ENCODE measurements at regions not wholly inside any gene's neighbourhood (a gene's known extent, or its start where the extent isn't known, plus 50 kb on each side); places are given as distances from the start of the nearest gene placed in this dataset.

DNA sequence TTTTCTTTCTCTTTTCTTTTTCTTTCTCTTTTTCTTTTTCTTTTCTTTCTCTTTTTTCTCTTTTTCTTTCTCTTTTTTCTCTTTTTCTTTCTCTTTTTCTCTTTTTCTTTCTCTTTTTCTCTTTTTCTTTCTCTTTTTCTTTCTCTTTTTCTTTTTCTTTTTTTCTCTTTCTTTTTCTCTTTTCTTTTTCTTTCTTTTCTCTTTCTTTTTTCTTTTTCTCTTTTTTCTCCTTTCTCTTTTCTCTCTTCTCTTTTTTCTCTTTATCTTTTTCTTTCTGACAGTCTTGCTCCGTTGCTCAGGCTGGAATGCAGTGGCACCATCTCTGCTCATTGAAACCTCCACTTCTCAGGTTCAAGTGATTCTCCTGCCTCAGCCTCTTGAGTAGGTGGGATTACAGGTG, 335.7 kb downstream of the SQOR start:
- TF ChIP-seq, protein P1, sequence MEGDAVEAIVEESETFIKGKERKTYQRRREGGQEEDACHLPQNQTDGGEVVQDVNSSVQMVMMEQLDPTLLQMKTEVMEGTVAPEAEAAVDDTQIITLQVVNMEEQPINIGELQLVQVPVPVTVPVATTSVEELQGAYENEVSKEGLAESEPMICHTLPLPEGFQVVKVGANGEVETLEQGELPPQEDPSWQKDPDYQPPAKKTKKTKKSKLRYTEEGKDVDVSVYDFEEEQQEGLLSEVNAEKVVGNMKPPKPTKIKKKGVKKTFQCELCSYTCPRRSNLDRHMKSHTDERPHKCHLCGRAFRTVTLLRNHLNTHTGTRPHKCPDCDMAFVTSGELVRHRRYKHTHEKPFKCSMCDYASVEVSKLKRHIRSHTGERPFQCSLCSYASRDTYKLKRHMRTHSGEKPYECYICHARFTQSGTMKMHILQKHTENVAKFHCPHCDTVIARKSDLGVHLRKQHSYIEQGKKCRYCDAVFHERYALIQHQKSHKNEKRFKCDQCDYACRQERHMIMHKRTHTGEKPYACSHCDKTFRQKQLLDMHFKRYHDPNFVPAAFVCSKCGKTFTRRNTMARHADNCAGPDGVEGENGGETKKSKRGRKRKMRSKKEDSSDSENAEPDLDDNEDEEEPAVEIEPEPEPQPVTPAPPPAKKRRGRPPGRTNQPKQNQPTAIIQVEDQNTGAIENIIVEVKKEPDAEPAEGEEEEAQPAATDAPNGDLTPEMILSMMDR (IDR thresholded peaks at IDR 0.05; ENCODE audit: insufficient read depth, low read depth, low read length): no peak
- TF ChIP-seq EZH2 (IDR thresholded peaks at IDR 0.05; ENCODE audit: insufficient read depth, low read length): no peak

Measured in astrocyte (in vitro differentiated cells and primary cell).